ENCODE measurements at regions not wholly inside any gene's neighbourhood (a gene's known extent, or its start where the extent isn't known, plus 50 kb on each side); places are given as distances from the start of the nearest gene placed in this dataset.

DNA sequence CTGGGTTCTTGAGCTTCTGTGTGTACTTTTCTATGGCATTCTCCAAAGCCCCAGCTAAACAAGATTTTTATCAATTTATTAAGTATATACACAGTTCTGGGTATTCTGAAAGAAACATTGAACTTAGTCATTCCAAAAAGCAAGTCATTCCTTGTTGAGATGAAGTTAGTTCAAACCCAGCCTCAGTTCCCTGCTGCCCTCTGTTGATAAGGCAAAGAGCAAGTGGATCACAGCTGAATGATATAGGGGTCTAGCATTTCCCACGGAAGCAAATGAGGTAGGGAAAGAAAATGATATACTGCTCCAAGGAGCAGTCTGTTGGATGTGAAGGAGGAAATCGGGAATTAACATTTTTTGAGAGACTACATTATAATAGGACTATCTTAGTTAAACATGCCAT, 841.8 kb upstream of the TENM4 start:
- WGBS, 2 donors (ENCODE audit: extremely low coverage in 2 of 2, insufficient read length in 2 of 2, insufficient replicate concordance in 1 of 2), result no CpG with 5 or more reads among the region's 2 CpGs
- H3K4me2 ChIP-seq (ENCODE audit: insufficient read depth, low read length, poor library complexity, severe bottlenecking), result no peak overlapping the region

DNA sequence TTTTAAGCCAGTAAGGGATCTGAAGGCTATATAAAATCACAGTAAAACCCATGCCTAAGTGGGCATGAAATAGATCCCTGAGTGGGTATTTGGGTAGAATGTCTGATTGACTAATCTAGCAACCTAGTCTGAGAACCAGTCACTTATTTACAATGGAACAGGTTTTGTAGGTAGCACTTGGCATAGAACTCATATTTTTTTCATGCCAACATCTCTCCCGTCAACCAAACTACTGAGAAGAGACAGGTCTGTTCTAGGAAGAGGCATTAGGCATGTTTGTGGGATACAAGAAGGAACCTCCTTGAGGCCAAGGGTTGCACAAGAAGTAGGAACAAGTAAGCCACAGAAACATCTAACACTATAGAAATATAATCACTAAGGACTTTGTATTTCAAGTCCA, 840.4 kb upstream of the TENM4 start:
- Histone ChIP-seq H3K4ac (ENCODE audit: low read length) (no peak overlapping the region), H2AFZ (ENCODE audit: low read length) (no peak overlapping the region), H2BK15ac (ENCODE audit: low read length) (no peak overlapping the region), H3K79me1 (ENCODE audit: low read depth, low read length) (no peaks in the 10 kb centered on the region), H3K23ac (ENCODE audit: low read depth, low read length, poor library complexity) (no peak overlapping the region), H3K36me3 (replicated peaks in 1 of 2; ENCODE audit: control insufficient read depth in 2 of 2, insufficient read depth in 2 of 2, low read length in 2 of 2) (no peaks in the 10 kb centered on the region), H3K14ac (ENCODE audit: low read length) (no peak overlapping the region), H2BK5ac (ENCODE audit: low read length) (no peak overlapping the region), H3K9ac (ENCODE audit: low read depth, low read length, poor library complexity) (no peak overlapping the region), H3K4me3 (ENCODE audit: low read length in 2 of 2) (no peak overlapping the region), H2BK120ac (ENCODE audit: low read depth, low read length) (no peak overlapping the region), H2BK12ac (ENCODE audit: low read length) (no peak overlapping the region), H3K18ac (ENCODE audit: low read length) (no peak overlapping the region), H4K91ac (ENCODE audit: low read depth, low read length, poor library complexity) (no peak overlapping the region), H3K9me3 (replicated peaks in 1 of 2; ENCODE audit: control insufficient read depth in 2 of 2, insufficient read depth in 1 of 2, low read depth in 1 of 2, low read length in 2 of 2) (no peaks in the 10 kb centered on the region), H2AK5ac (ENCODE audit: low read depth, low read length) (no peak overlapping the region), H4K8ac (ENCODE audit: low read depth, low read length) (no peak overlapping the region), H3K27ac (replicated peaks; ENCODE audit: low read length) (no peak overlapping the region), H3K4me1 (ENCODE audit: control insufficient read depth in 2 of 2, insufficient read depth in 1 of 2, low read depth in 1 of 2, low read length in 2 of 2) (no peaks in the 10 kb centered on the region), H3K27me3 (ENCODE audit: control insufficient read depth in 3 of 3, insufficient read depth in 3 of 3, low read depth in 1 of 3, low read length in 3 of 3) (no peaks in the 10 kb centered on the region), H3K4me2 (ENCODE audit: insufficient read depth, low read length, poor library complexity, severe bottlenecking) (no peak overlapping the region)
- DNase-seq (ENCODE audit: low spot score), result no peak
- no CpG with 5 or more reads among the region's 1 CpG for WGBS, 2 donors (ENCODE audit: extremely low coverage in 2 of 2, insufficient read length in 2 of 2, insufficient replicate concordance in 1 of 2)

More for the DNA sequence above, 841.8 kb upstream of the TENM4 start:
- no peak for DNase-seq (ENCODE audit: low spot score)
- Histone ChIP-seq H3K36me3 (replicated peaks in 1 of 2; ENCODE audit: control insufficient read depth in 2 of 2, insufficient read depth in 2 of 2, low read length in 2 of 2) (no peaks in the 10 kb centered on the region), H2AK5ac (ENCODE audit: low read depth, low read length) (no peak overlapping the region), H2AFZ (ENCODE audit: low read length) (no peak overlapping the region), H3K23ac (ENCODE audit: low read depth, low read length, poor library complexity) (no peak overlapping the region), H2BK5ac (ENCODE audit: low read length) (no peak overlapping the region), H3K27ac (replicated peaks; ENCODE audit: low read length) (no peak overlapping the region), H3K27me3 (ENCODE audit: control insufficient read depth in 3 of 3, insufficient read depth in 3 of 3, low read depth in 1 of 3, low read length in 3 of 3) (no peaks in the 10 kb centered on the region), H3K4me1 (ENCODE audit: control insufficient read depth in 2 of 2, insufficient read depth in 1 of 2, low read depth in 1 of 2, low read length in 2 of 2) (no peaks in the 10 kb centered on the region), H3K18ac (ENCODE audit: low read length) (no peak overlapping the region), H2BK15ac (ENCODE audit: low read length) (no peak overlapping the region), H4K8ac (ENCODE audit: low read depth, low read length) (no peak overlapping the region), H3K79me1 (ENCODE audit: low read depth, low read length) (no peaks in the 10 kb centered on the region), H3K9me3 (replicated peaks in 1 of 2; ENCODE audit: control insufficient read depth in 2 of 2, insufficient read depth in 1 of 2, low read depth in 1 of 2, low read length in 2 of 2) (no peaks in the 10 kb centered on the region), H4K91ac (ENCODE audit: low read depth, low read length, poor library complexity) (no peak overlapping the region), H3K9ac (ENCODE audit: low read depth, low read length, poor library complexity) (no peak overlapping the region), H2BK12ac (ENCODE audit: low read length) (no peak overlapping the region), H3K14ac (ENCODE audit: low read length) (no peak overlapping the region), H2BK120ac (ENCODE audit: low read depth, low read length) (no peak overlapping the region), H3K4ac (ENCODE audit: low read length) (no peak overlapping the region), H3K4me3 (ENCODE audit: low read length in 2 of 2) (no peak overlapping the region)

DNA sequence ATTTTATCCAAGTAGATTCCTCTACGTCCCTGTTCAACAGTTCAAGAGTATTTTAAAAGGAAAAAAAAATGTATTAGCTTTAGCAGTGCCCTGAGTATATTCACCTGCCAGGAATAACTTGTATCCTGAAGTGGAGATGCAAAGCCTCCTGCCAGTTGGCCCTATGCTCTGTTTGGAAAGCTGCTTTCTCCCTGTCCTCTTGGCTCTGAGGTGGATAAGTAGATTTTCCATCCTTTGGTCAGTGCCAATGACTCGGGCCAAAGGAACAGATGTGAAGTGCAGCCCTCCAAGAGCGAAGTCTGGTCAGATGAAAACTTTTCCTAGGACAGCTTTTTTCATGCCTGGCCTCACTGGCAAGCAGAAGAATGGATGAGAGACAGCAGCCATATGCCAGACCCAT, 839.9 kb upstream of the TENM4 start:
- no peak overlapping the region for H3K18ac ChIP-seq (ENCODE audit: low read length)
- DNase-seq (ENCODE audit: low spot score), result no peak
- no peak overlapping the region for H2BK12ac ChIP-seq (ENCODE audit: low read length)
- H3K4me3 ChIP-seq (ENCODE audit: low read length in 2 of 2), result no peak overlapping the region
- no peak overlapping the region for H3K14ac ChIP-seq (ENCODE audit: low read length)
- no peak overlapping the region for H4K8ac ChIP-seq (ENCODE audit: low read depth, low read length)
- no peak overlapping the region for H3K9ac ChIP-seq (ENCODE audit: low read depth, low read length, poor library complexity)
- H3K4me2 ChIP-seq (ENCODE audit: insufficient read depth, low read length, poor library complexity, severe bottlenecking), result no peak overlapping the region
- no peak overlapping the region for H2BK5ac ChIP-seq (ENCODE audit: low read length)
- no peak overlapping the region for H2BK120ac ChIP-seq (ENCODE audit: low read depth, low read length)
- no peaks in the 10 kb centered on the region for H3K36me3 ChIP-seq (replicated peaks in 1 of 2; ENCODE audit: control insufficient read depth in 2 of 2, insufficient read depth in 2 of 2, low read length in 2 of 2)
- H3K4me1 ChIP-seq (ENCODE audit: control insufficient read depth in 2 of 2, insufficient read depth in 1 of 2, low read depth in 1 of 2, low read length in 2 of 2), result no peaks in the 10 kb centered on the region
- no peak overlapping the region for H2AK5ac ChIP-seq (ENCODE audit: low read depth, low read length)
- no peaks in the 10 kb centered on the region for H3K9me3 ChIP-seq (replicated peaks in 1 of 2; ENCODE audit: control insufficient read depth in 2 of 2, insufficient read depth in 1 of 2, low read depth in 1 of 2, low read length in 2 of 2)
- no peak overlapping the region for H3K27ac ChIP-seq (replicated peaks; ENCODE audit: low read length)
- H3K79me1 ChIP-seq (ENCODE audit: low read depth, low read length), result no peaks in the 10 kb centered on the region
- no peaks in the 10 kb centered on the region for H3K27me3 ChIP-seq (ENCODE audit: control insufficient read depth in 3 of 3, insufficient read depth in 3 of 3, low read depth in 1 of 3, low read length in 3 of 3)
- no peak overlapping the region for H2AFZ ChIP-seq (ENCODE audit: low read length)
- no peak overlapping the region for H4K91ac ChIP-seq (ENCODE audit: low read depth, low read length, poor library complexity)
- no peak overlapping the region for H2BK15ac ChIP-seq (ENCODE audit: low read length)
- WGBS, 2 donors (ENCODE audit: extremely low coverage in 2 of 2, insufficient read length in 2 of 2, insufficient replicate concordance in 1 of 2), result no CpG with 5 or more reads among the region's 3 CpGs
- H3K4ac ChIP-seq (ENCODE audit: low read length), result no peak overlapping the region
- no peak overlapping the region for H3K23ac ChIP-seq (ENCODE audit: low read depth, low read length, poor library complexity)

DNA sequence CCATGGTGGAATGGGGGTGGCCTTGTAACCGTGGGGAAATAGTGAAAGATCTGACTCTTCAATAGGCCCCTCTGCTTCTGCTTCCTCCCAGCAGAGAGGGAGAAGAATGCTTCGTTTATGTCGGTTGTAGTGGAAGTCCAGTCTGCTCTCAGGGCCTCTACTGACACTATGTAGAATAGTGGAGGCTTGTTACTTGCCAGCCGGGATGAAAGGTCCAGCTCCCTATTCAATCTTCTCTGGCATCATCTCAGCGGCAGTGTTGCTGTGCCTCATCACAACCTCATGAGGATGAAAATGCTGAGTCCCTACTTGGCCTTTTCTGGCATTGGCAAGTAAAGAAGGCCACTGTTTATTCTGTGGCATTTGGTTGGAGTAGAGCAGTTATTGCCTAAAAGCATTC, 820.9 kb upstream of the TENM4 start:
- no peak overlapping the region for H3K18ac ChIP-seq (ENCODE audit: low read length)
- no peak overlapping the region for H4K91ac ChIP-seq (ENCODE audit: low read depth, low read length, poor library complexity)
- no peaks in the 10 kb centered on the region for H3K27me3 ChIP-seq (ENCODE audit: control insufficient read depth in 3 of 3, insufficient read depth in 3 of 3, low read depth in 1 of 3, low read length in 3 of 3)
- no peaks in the 10 kb centered on the region for H3K4me1 ChIP-seq (ENCODE audit: control insufficient read depth in 2 of 2, insufficient read depth in 1 of 2, low read depth in 1 of 2, low read length in 2 of 2)
- no peak overlapping the region for H2BK15ac ChIP-seq (ENCODE audit: low read length)
- no peak overlapping the region for H3K9ac ChIP-seq (ENCODE audit: low read depth, low read length, poor library complexity)
- no peaks in the 10 kb centered on the region for H3K79me1 ChIP-seq (ENCODE audit: low read depth, low read length)
- no peak for DNase-seq (ENCODE audit: low spot score)
- WGBS, 2 donors (ENCODE audit: extremely low coverage in 2 of 2, insufficient read length in 2 of 2, insufficient replicate concordance in 1 of 2), result no CpG with 5 or more reads among the region's 5 CpGs
- H3K4ac ChIP-seq (ENCODE audit: low read length), result no peak overlapping the region
- H3K14ac ChIP-seq (ENCODE audit: low read length), result no peak overlapping the region
- no peak overlapping the region for H3K4me3 ChIP-seq (ENCODE audit: low read length in 2 of 2)
- no peaks in the 10 kb centered on the region for H3K36me3 ChIP-seq (replicated peaks in 1 of 2; ENCODE audit: control insufficient read depth in 2 of 2, insufficient read depth in 2 of 2, low read length in 2 of 2)
- H3K9me3 ChIP-seq (replicated peaks in 1 of 2; ENCODE audit: control insufficient read depth in 2 of 2, insufficient read depth in 1 of 2, low read depth in 1 of 2, low read length in 2 of 2), result no peaks in the 10 kb centered on the region
- no peak overlapping the region for H2AFZ ChIP-seq (ENCODE audit: low read length)
- no peak overlapping the region for H4K8ac ChIP-seq (ENCODE audit: low read depth, low read length)
- no peak overlapping the region for H2BK12ac ChIP-seq (ENCODE audit: low read length)
- H2AK5ac ChIP-seq (ENCODE audit: low read depth, low read length), result no peak overlapping the region
- H3K27ac ChIP-seq (replicated peaks; ENCODE audit: low read length), result no peak overlapping the region
- H2BK5ac ChIP-seq (ENCODE audit: low read length), result no peak overlapping the region
- no peak overlapping the region for H3K4me2 ChIP-seq (ENCODE audit: insufficient read depth, low read length, poor library complexity, severe bottlenecking)
- no peak overlapping the region for H3K23ac ChIP-seq (ENCODE audit: low read depth, low read length, poor library complexity)
- H2BK120ac ChIP-seq (ENCODE audit: low read depth, low read length), result no peak overlapping the region
